SK-N-SH (cell line): ENCODE measurements at regions not wholly inside any gene's neighbourhood (a gene's known extent, or its start where the extent isn't known, plus 50 kb on each side); places are given as distances from the start of the nearest gene placed in this dataset.

ENCODE experiments used
- CTCF ChIA-PET: fragments of 300-600, 350-600 bp; formaldehyde crosslinking; extraction: SDS; loops from one replicate; lab custom pipeline; 2021; lab: Yijun Ruan, JAX
- POLR2A ChIA-PET: fragments of 350-600 bp; sonication (Branson Sonifier 250); formaldehyde crosslinking; extraction: SDS; loops from one replicate; lab custom pipeline; 2020; ENCODE audit warnings: antibody characterized with exemption, inconsistent platforms; lab: Yijun Ruan, JAX
- DNase-seq: peaks from one replicate; pipeline ENCODE4 v3.0.0; 2012
- H2AFZ ChIP-seq: fragments of 200-600 bp; sonication (generic); 2 replicates; pipeline ENCODE4 v1.8.1; 2016; ENCODE audit warnings: antibody characterized with exemption, mild to moderate bottlenecking, low read depth
- H3F3A ChIP-seq: fragments of 200-600 bp; sonication (generic); replicated peaks from 2 replicates; pipeline ENCODE3; 2016; ENCODE audit warnings: antibody characterized with exemption, mild to moderate bottlenecking; ENCODE audit not compliant: insufficient read depth
- H3K27ac ChIP-seq, 2 experiments: fragments of 200-500 bp in 1 of 2; fragments of 200-600 bp in 1 of 2; sonication (Bioruptor generic) in 1 of 2; sonication (generic), shearing (Covaris generic) in 1 of 2; 2 replicates each; pipeline versions ENCODE4 v1.5.1 to v1.6.1; 2014 to 2016; ENCODE audit warnings: low read depth in 2 of 2, inconsistent platforms in 1 of 2, low read length in 1 of 2, mild to moderate bottlenecking in 1 of 2, mixed read lengths in 1 of 2
- H3K27me3 ChIP-seq: fragments of 200-600 bp; sonication (generic), shearing (Covaris generic); 2 replicates; pipeline ENCODE4 v1.6.1; 2016; ENCODE audit warnings: mixed run types; ENCODE audit not compliant: insufficient read depth
- H3K36me3 ChIP-seq, 2 experiments: fragments of 200-500 bp in 1 of 2; fragments of 200-600 bp in 1 of 2; sonication (Bioruptor generic) in 1 of 2; sonication (generic) in 1 of 2; replicated peaks in 1 of 2; 2 replicates each; pipeline versions ENCODE3 to v1.5.1; 2014 to 2016; ENCODE audit warnings: low read length in 1 of 2, mild to moderate bottlenecking in 1 of 2; ENCODE audit not compliant: insufficient read depth in 2 of 2, control insufficient read depth in 1 of 2
- H3K4me1 ChIP-seq, 2 experiments: fragments of 200-500 bp in 1 of 2; fragments of 200-600 bp in 1 of 2; sonication (Bioruptor generic) in 1 of 2; sonication (generic), shearing (Covaris generic) in 1 of 2; 2 replicates each; pipeline versions ENCODE4 v1.5.1 to v1.6.1; 2014 to 2016; ENCODE audit warnings: low read depth in 1 of 2, low read length in 1 of 2, mixed run types in 1 of 2; ENCODE audit not compliant: insufficient read depth in 2 of 2, control insufficient read depth in 1 of 2
- H3K4me2 ChIP-seq: fragments of 200-600 bp; sonication (generic), shearing (Covaris generic); 2 replicates; pipeline ENCODE4 v1.6.1; 2017; ENCODE audit warnings: mixed run types
- H3K4me3 ChIP-seq, 2 experiments: fragments of 200-500 bp in 1 of 2; fragments of 200-600 bp in 1 of 2; sonication (Bioruptor generic) in 1 of 2; sonication (generic), shearing (Covaris generic) in 1 of 2; 2 replicates each; pipeline versions ENCODE4 v1.5.1 to v1.8.1; 2014 to 2016; ENCODE audit warnings: low read depth in 2 of 2, inconsistent platforms in 1 of 2, low read length in 1 of 2, mild to moderate bottlenecking in 1 of 2, mixed read lengths in 1 of 2, moderate library complexity in 1 of 2
- H3K79me2 ChIP-seq: fragments of 200-600 bp; sonication (generic); 2 replicates; pipeline ENCODE4 v1.8.1; 2017; ENCODE audit warnings: mild to moderate bottlenecking; ENCODE audit not compliant: insufficient read depth
- H3K9ac ChIP-seq: fragments of 200-600 bp; sonication (generic); 2 replicates; pipeline ENCODE4 v1.6.1; 2017; ENCODE audit warnings: mixed run types
- H3K9me2 ChIP-seq: fragments of 200-600 bp; sonication (generic); 2 replicates; pipeline ENCODE4 v1.6.1; 2017; ENCODE audit warnings: mixed run types
- H3K9me3 ChIP-seq: fragments of 200-600 bp; sonication (generic); 2 replicates; pipeline ENCODE4 v1.6.1; 2017; ENCODE audit warnings: mixed run types, mild to moderate bottlenecking, moderate library complexity
- H4K20me1 ChIP-seq: fragments of 200-600 bp; sonication (generic); 2 replicates; pipeline ENCODE4 v1.6.1; 2017; ENCODE audit warnings: mild to moderate bottlenecking, mixed run types; ENCODE audit not compliant: insufficient read depth
- ELF1 ChIP-seq: IDR thresholded peaks from 2 replicates; pipeline ENCODE4 v1.4.0; 2012
- GABPA ChIP-seq: IDR thresholded peaks from 2 replicates; pipeline ENCODE4 v1.4.0; 2012; ENCODE audit warnings: low read depth, mild to moderate bottlenecking
- MEF2A ChIP-seq: IDR thresholded peaks from 2 replicates; pipeline ENCODE4 v1.4.0; 2012; ENCODE audit warnings: low read depth, borderline replicate concordance
- MXI1 ChIP-seq: IDR thresholded peaks from 2 replicates; pipeline ENCODE4 v1.6.1; 2012; ENCODE audit warnings: mild to moderate bottlenecking, low read depth, low read length, improper control_type of control experiment
- PBX3 ChIP-seq: IDR thresholded peaks from 2 replicates; pipeline ENCODE4; 2012
- REST ChIP-seq: IDR thresholded peaks from 2 replicates; pipeline ENCODE4 v1.6.1; 2012; ENCODE audit warnings: mild to moderate bottlenecking, low read depth, low read length, moderate library complexity
- SMC3 ChIP-seq: IDR thresholded peaks from 2 replicates; pipeline ENCODE4 v1.6.1; 2012; ENCODE audit warnings: low read depth, low read length, improper control_type of control experiment
- WGBS: methylation state at CpG from one replicate; pipeline ENCODE4 v1.1.6; 2017; ENCODE audit warnings: low lambda C conversion rate; 5-methylcytosine and 5-hydroxymethylcytosine counted together
- TF ChIP-seq, protein P1 (sequence below): fragments of 200-600 bp; sonication (generic); IDR thresholded peaks from 2 replicates; pipeline ENCODE4 v1.6.1; 2017; ENCODE audit warnings: antibody characterized with exemption, mild to moderate bottlenecking, moderate library complexity

- no peaks in the 10 kb centered on the region for H3K9me3 ChIP-seq
- no peak for DNase-seq
- H3K4me1 ChIP-seq: no peaks in the 10 kb centered on the region
- ChIA-PET POLR2A (no interaction called here), CTCF (no interaction called here)
- peaks cover 1% of the 10 kb centered on the region; the same call in 1 of the 2 replicates for H3K27me3 ChIP-seq
- H3K9me2 ChIP-seq: no peaks in the 10 kb centered on the region
- no peaks in the 10 kb centered on the region for H4K20me1 ChIP-seq
- H3K9ac ChIP-seq: no peak overlapping the region
- WGBS: 61% methylated on average over 14 of the region's 14 CpGs
- no peak overlapping the region for H2AFZ ChIP-seq
- no peak overlapping the region for H3K4me2 ChIP-seq
- TF ChIP-seq MXI1 (no peak), SMC3 (no peak), REST (no peak)
- H3K4me3 ChIP-seq: no peak overlapping the region
- H3K27ac ChIP-seq: no peak overlapping the region
- H3F3A ChIP-seq: no peaks in the 10 kb centered on the region
- no peaks in the 10 kb centered on the region for H3K36me3 ChIP-seq
- no peaks in the 10 kb centered on the region for H3K79me2 ChIP-seq
These were observed 127.3 kb upstream of the SLC34A2 start for GRCh38 chr4:25528391-25528790.

DNA sequence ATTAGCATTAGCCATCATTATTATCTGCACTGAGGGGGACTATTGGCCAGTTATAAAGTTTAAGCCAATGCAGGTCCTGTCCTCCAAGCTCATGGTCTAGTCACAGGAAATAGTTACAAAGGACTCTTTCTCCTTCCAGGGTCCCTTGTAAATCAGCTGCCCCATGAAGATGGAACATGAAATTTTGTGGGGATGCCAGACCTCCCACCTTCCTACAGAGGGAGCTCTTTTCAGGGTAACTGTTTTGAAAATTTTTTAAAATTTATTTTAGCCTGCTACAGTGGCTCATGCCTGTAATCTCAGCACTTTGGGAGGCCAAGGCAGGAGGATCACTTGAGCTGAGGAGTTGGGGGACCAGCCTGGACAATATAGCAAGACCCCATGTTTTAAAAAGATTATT is 124.4 kb upstream of the SLC34A2 start:
- Histone ChIP-seq H2AFZ (no peak overlapping the region), H4K20me1 (no peaks in the 10 kb centered on the region), H3K9me2 (no peaks in the 10 kb centered on the region), H3K9me3 (no peaks in the 10 kb centered on the region), H3K79me2 (no peaks in the 10 kb centered on the region), H3K4me1 (no peaks in the 10 kb centered on the region), H3F3A (no peaks in the 10 kb centered on the region), H3K27ac (no peak overlapping the region)
- DNase-seq: no peak
- ChIA-PET POLR2A (no interaction called here), CTCF (interaction anchor here (0.8 to 1.5 kb wide), 4 partner anchors 9 to 236 kb away, joined by 3 to 5 read pairs (median 4); no protein-coding TSS in a partner anchor)
- TF ChIP-seq PBX3 (no peak), MEF2A (no peak), GABPA (no peak), ELF1 (no peak), REST (no peak)
- TF ChIP-seq, protein P1, sequence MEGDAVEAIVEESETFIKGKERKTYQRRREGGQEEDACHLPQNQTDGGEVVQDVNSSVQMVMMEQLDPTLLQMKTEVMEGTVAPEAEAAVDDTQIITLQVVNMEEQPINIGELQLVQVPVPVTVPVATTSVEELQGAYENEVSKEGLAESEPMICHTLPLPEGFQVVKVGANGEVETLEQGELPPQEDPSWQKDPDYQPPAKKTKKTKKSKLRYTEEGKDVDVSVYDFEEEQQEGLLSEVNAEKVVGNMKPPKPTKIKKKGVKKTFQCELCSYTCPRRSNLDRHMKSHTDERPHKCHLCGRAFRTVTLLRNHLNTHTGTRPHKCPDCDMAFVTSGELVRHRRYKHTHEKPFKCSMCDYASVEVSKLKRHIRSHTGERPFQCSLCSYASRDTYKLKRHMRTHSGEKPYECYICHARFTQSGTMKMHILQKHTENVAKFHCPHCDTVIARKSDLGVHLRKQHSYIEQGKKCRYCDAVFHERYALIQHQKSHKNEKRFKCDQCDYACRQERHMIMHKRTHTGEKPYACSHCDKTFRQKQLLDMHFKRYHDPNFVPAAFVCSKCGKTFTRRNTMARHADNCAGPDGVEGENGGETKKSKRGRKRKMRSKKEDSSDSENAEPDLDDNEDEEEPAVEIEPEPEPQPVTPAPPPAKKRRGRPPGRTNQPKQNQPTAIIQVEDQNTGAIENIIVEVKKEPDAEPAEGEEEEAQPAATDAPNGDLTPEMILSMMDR: peak; percentile 39; the same call in 1 of the 2 replicates
- TF ChIP-seq, all 33 proteins: peak for 1
- H3K4me3 ChIP-seq: no peak overlapping the region
- no peaks in the 10 kb centered on the region for H3K36me3 ChIP-seq
- no peaks in the 10 kb centered on the region; the same call in 1 of the 2 replicates for H3K27me3 ChIP-seq
- H3K9ac ChIP-seq: no peak overlapping the region
- H3K4me2 ChIP-seq: no peak overlapping the region
